Esophagus squamous epithelium (tissue), 5 donors: ENCODE measurements at regions not wholly inside any gene's neighbourhood (a gene's known extent, or its start where the extent isn't known, plus 50 kb on each side); places are given as distances from the start of the nearest gene placed in this dataset.

ENCODE experiments used
- DNase-seq: peaks from one replicate; lab custom pipeline; 2025; lab: John Stamatoyannopoulos, UW
- H3K27ac ChIP-seq, 4 donors: fragments of 200-600 bp; sonication (generic); one replicate each; pipeline ENCODE4 v1.5.1; 2016 to 2019; ENCODE audit warnings: mild to moderate bottlenecking in 1 of 4
- H3K27me3 ChIP-seq, 4 donors: fragments of 200-600 bp; sonication (generic); 1 replicate in 3 of 4; 2 replicates in 1 of 4; pipeline versions ENCODE4 v1.5.1 to v1.6.0; 2017 to 2021; ENCODE audit warnings: antibody characterized with exemption in 1 of 4
- H3K36me3 ChIP-seq, 3 donors: fragments of 200-600 bp; sonication (generic); one replicate each; pipeline ENCODE4 v1.5.1; 2016 to 2019
- H3K4me1 ChIP-seq, 3 donors: fragments of 200-600 bp; sonication (generic); one replicate each; pipeline ENCODE4 v1.5.1; 2017 to 2019
- H3K4me3 ChIP-seq, 4 donors: fragments of 200-600 bp; sonication (generic); 1 replicate in 3 of 4; 2 replicates in 1 of 4; pipeline ENCODE4 v1.5.1; 2016 to 2019; ENCODE audit warnings: mild to moderate bottlenecking in 2 of 4, moderate library complexity in 1 of 4
- H3K9me3 ChIP-seq, 3 donors: fragments of 200-600 bp; sonication (generic); one replicate each; pipeline ENCODE4 v1.5.1; 2016 to 2019
- POLR2A ChIP-seq, 4 donors: fragments of 450-650 bp; IDR thresholded peaks; one replicate each; pipeline ENCODE4 v1.6.1; 2017; ENCODE audit warnings: antibody characterized with exemption in 4 of 4, mild to moderate bottlenecking in 4 of 4, moderate library complexity in 3 of 4
- WGBS, 2 donors: methylation state at CpG; one replicate each; pipeline ENCODE4 v1.1.5; 2018; 5-methylcytosine and 5-hydroxymethylcytosine counted together
- intact Hi-C: fragments of 100-400 bp; cut with DNase I; formaldehyde crosslinking; loops from one replicate; pipeline ENCODE4 v1.15.0; 2022
- TF ChIP-seq, protein P1 (sequence below), 6 experiments: fragments of 450-650 bp in 4 of 6; fragments of 200-600 bp in 2 of 6; sonication (generic) in 2 of 6; IDR thresholded peaks; one replicate each; pipeline ENCODE4 v1.5.1; 2016 to 2019; ENCODE audit warnings: antibody characterized with exemption in 6 of 6, mild to moderate bottlenecking in 4 of 6, moderate library complexity in 4 of 6
- donor health status: DM: yes; HTN: yes; CAD: no.

DNA sequence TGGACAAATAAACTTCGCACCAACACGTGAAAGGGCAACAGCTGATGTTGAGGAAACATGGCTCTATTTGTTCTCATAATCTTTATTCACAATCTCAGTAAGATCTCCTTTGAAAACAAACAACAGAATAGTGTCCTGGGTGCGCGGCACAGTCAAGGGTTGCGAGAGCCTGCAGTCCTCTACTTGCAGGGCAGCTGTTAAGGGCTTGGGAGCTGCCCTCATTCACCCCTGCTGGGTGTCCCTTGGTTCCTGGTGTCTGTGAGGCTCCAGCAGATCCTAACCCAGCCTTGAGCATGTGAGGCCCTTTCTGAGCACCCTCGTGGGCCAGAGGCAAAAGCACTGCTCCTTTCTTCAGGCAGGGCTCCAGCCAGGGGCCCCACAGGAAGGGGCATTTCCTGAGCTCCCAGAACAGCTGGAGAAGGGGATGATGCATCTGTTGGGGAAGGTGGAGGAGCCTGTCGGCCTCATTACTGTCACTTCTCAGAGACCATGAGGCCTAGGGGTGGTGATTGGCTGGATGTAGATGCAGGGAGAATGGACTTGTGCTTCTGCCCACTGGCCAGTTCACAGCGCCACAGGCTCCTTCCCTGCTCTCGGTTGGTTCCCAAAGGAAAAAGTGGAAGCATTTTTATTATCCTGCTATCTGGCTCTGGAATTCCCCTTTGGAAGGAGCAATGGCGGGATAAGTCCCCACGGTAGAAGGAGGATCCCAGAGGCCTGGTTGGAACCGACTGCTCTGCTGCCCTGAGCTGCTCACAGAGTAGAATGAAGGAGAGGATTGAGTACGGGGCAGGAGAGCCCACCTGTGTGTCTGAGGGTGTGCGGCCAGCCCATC, 51.9 kb upstream of the KLF13 start:
- intact Hi-C loops: no loop called here
- no peak for DNase-seq
- no peak overlapping the region for H3K4me3 ChIP-seq
- no peaks in the 10 kb centered on the region for H3K36me3 ChIP-seq
- H3K27me3 ChIP-seq: no peaks in the 10 kb centered on the region
- no peak overlapping the region for H3K27ac ChIP-seq
- WGBS, 2 donors: 85% methylated on average over 10 to 12 of the region's 14 CpGs
- TF ChIP-seq, protein P1, sequence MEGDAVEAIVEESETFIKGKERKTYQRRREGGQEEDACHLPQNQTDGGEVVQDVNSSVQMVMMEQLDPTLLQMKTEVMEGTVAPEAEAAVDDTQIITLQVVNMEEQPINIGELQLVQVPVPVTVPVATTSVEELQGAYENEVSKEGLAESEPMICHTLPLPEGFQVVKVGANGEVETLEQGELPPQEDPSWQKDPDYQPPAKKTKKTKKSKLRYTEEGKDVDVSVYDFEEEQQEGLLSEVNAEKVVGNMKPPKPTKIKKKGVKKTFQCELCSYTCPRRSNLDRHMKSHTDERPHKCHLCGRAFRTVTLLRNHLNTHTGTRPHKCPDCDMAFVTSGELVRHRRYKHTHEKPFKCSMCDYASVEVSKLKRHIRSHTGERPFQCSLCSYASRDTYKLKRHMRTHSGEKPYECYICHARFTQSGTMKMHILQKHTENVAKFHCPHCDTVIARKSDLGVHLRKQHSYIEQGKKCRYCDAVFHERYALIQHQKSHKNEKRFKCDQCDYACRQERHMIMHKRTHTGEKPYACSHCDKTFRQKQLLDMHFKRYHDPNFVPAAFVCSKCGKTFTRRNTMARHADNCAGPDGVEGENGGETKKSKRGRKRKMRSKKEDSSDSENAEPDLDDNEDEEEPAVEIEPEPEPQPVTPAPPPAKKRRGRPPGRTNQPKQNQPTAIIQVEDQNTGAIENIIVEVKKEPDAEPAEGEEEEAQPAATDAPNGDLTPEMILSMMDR (IDR thresholded peaks at IDR 0.05): no peak
- no peak for TF ChIP-seq POLR2A (IDR thresholded peaks at IDR 0.05)
- H3K4me1 ChIP-seq: peaks cover 5 to 26% (median 8%) of the 10 kb centered on the region in 3 donors
- H3K9me3 ChIP-seq: no peaks in the 10 kb centered on the region

DNA sequence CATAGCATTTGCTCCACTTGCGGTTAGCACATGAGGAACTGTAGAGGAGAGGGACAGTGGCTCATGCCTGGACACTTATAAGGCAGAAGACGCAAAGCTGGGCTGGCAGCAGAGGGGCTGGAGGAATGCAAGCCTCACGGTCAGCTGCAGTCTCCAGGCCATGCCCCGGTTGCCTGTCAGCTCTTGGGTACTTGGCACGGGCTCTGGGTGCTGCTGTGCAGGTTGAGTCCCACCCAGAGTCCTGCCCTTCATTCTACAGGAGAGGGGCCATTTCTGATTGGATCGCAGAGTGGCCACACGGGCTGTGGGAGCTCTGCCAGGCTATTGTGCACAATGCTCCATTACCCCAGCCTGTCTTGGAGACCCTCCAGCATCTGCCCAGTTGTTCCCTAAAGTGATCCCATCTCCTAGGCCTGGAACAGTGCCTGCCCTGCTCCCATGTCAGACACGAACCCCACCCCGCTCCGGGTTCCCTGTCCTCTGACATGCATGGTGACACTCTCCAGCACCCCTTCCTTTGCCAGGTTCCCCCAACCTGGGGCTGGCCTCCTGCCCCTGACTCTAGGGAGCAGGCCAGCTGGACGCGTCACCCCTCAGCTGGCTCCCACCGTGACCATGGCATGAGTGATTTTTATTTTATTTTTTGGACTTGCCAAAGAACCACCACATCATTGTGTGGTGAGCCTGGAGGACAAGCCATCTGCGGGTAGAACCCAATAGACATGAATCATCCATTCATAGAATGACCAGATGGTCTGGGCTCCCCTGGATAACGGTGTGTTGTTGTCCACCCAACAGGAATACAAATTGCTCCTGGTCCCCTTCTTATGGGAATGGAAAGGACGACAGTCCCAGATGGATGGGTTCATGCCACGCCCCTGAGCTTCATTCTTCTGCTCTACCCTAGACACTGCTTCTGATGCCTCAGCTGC, 51.0 kb upstream of the KLF13 start:
- peaks cover 11 to 33% (median 12%) of the 10 kb centered on the region in 3 donors for H3K4me1 ChIP-seq
- 78 to 88% methylated on average over 8 to 13 of the region's 17 CpGs for WGBS, 2 donors
- no peaks in the 10 kb centered on the region for H3K36me3 ChIP-seq
- no peak overlapping the region for H3K27ac ChIP-seq
- TF ChIP-seq, protein P1 (IDR thresholded peaks at IDR 0.05): no peak
- no peak for TF ChIP-seq POLR2A (IDR thresholded peaks at IDR 0.05)
- H3K9me3 ChIP-seq: no peaks in the 10 kb centered on the region
- intact Hi-C loops: no loop called here
- DNase-seq: no peak
- H3K27me3 ChIP-seq: no peaks in the 10 kb centered on the region
- H3K4me3 ChIP-seq: no peak overlapping the region

DNA sequence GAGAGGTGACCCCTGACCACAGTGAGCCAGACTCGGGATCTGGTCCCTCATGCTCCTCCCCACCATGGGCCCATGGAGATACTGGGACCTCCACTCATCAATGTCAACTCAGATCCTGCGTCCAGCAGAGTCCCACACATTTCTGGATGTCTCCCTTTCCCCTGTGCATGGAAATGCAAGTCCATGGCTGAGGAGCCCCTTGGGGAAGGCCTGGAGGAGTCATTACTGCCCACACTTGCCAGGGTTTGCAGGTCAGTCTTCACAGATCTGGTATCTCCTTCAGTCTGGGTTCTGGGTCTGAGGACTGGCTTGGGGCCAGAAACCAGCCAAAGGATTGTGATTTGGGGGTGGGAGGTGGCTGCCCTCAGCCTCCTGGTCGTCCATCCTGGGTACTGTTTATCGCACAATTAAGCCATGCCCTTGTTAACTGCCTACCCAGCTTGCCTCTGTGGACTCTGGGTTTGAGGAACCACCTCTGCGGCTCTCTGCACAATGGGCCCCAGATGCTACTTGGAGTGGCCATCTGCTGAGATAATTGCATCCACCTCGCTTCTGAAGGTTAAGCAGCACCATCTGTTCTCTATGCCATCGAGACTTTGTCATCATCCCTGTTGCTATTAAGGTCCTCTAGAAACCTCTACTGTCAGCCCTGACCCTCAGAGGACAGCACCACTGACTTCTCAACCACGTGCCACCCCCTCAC, 49.9 kb upstream of the KLF13 start:
- no peak for DNase-seq
- TF ChIP-seq, protein P1 (IDR thresholded peaks at IDR 0.05): no peak
- TF ChIP-seq POLR2A (IDR thresholded peaks at IDR 0.05): no peak
- Histone ChIP-seq H3K4me1 (peaks cover 11 to 33% (median 12%) of the 10 kb centered on the region in 3 donors), H3K36me3 (no peaks in the 10 kb centered on the region), H3K9me3 (no peaks in the 10 kb centered on the region), H3K27me3 (no peaks in the 10 kb centered on the region), H3K4me3 (no peak overlapping the region), H3K27ac (no peak overlapping the region)
- intact Hi-C loops: no loop called here
- 82 to 85% methylated on average over 4 to 6 of the region's 8 CpGs for WGBS, 2 donors
